BE2C (cell line): ENCODE measurements at regions not wholly inside any gene's neighbourhood (a gene's known extent, or its start where the extent isn't known, plus 50 kb on each side); places are given as distances from the start of the nearest gene placed in this dataset.

ENCODE experiments used
- DNase-seq: peaks from one replicate; pipeline ENCODE4 v3.0.0-alpha.2; 2020
- H3K27me3 ChIP-seq: fragments of 250-450 bp; sonication (Bioruptor Pico); 2 replicates; pipeline ENCODE4 v1.5.1; 2020; ENCODE audit warnings: mild to moderate bottlenecking
- H3K36me3 ChIP-seq: fragments of 250-450 bp; sonication (Bioruptor Pico); 2 replicates; pipeline ENCODE4 v1.5.1; 2020; ENCODE audit warnings: mild to moderate bottlenecking
- H3K4me1 ChIP-seq: fragments of 250-450 bp; sonication (Bioruptor Pico); 2 replicates; pipeline ENCODE4 v1.5.1; 2020
- H3K4me3 ChIP-seq: 2 replicates; pipeline ENCODE4 v1.5.1; 2011; ENCODE audit warnings: low read depth, low read length
- H3K9me3 ChIP-seq: fragments of 250-450 bp; sonication (Bioruptor Pico); 2 replicates; pipeline ENCODE4 v1.5.1; 2020
- CTCF ChIP-seq: IDR thresholded peaks from 2 replicates; pipeline ENCODE4 v1.5.1; 2012; ENCODE audit warnings: mild to moderate bottlenecking, low read depth, low read length

DNA sequence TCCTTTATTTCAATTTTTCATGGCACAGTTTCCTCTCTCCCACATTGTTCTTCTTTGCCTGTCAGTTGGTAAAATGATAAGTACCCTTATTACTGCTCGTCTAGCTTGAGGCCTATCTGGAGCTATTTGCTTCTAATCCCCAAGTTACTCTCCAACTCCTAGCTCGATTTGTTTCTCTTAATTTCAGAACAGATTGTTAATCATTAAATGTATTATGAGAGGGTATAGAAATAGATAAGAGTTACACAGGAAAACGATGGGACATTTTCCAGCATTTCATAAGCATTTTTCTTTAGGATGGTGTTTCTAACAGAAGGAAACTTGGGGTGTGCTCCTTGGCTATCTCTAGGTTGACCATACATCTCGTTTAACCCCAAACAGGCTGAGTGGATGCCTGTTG lies 540.5 kb upstream of the FZD8 start:
- no peaks in the 10 kb centered on the region for H3K36me3 ChIP-seq
- H3K4me3 ChIP-seq, result no peak overlapping the region
- no peaks in the 10 kb centered on the region for H3K4me1 ChIP-seq
- H3K27me3 ChIP-seq, result no peaks in the 10 kb centered on the region
- no peaks in the 10 kb centered on the region for H3K9me3 ChIP-seq
- no peak for DNase-seq
- no peak for TF ChIP-seq CTCF

GRCh38 chr10:36182179-36182566 lies 540.1 kb upstream of the FZD8 start:
- Histone ChIP-seq H3K9me3 (no peaks in the 10 kb centered on the region), H3K36me3 (no peaks in the 10 kb centered on the region), H3K27me3 (no peaks in the 10 kb centered on the region), H3K4me3 (no peak overlapping the region), H3K4me1 (no peaks in the 10 kb centered on the region)
- no peak for DNase-seq
- no peak for TF ChIP-seq CTCF

- no peaks in the 10 kb centered on the region for H3K4me1 ChIP-seq
- DNase-seq, result no peak
- H3K27me3 ChIP-seq, result no peaks in the 10 kb centered on the region
- H3K4me3 ChIP-seq, result no peak overlapping the region
- TF ChIP-seq CTCF, result no peak
- H3K36me3 ChIP-seq, result no peaks in the 10 kb centered on the region
- H3K9me3 ChIP-seq, result no peaks in the 10 kb centered on the region
These were observed 539.5 kb upstream of the FZD8 start for GRCh38 chr10:36181426-36182178.

GRCh38 chr10:36178616-36179015 lies 536.5 kb upstream of the FZD8 start:
- no peaks in the 10 kb centered on the region for H3K36me3 ChIP-seq
- no peaks in the 10 kb centered on the region for H3K9me3 ChIP-seq
- no peaks in the 10 kb centered on the region for H3K27me3 ChIP-seq
- no peaks in the 10 kb centered on the region for H3K4me1 ChIP-seq
- H3K4me3 ChIP-seq, result no peak overlapping the region
- DNase-seq, result no peak
- no peak for TF ChIP-seq CTCF

DNA sequence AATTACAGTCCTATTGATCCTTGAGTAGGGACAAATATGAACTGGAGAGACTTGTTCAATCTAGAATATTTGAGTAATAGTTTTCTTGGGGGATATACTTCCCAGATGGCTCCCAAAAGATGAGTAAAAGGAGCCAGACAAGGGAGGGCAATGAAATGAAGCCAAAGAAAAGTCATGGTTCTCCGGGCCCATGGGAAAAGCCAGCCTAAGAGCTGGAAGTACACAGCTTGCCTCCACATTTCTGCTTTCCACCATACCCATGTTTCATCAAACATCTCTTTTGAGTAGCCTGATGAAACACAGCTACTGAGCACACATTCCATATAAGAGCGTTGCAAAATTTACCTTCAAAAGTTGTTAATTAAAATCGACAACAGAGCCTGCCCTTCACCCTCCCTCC lies 535.0 kb upstream of the FZD8 start:
- no peaks in the 10 kb centered on the region for H3K4me1 ChIP-seq
- no peaks in the 10 kb centered on the region for H3K27me3 ChIP-seq
- no peak for DNase-seq
- no peaks in the 10 kb centered on the region for H3K36me3 ChIP-seq
- H3K4me3 ChIP-seq, result no peak overlapping the region
- H3K9me3 ChIP-seq, result no peaks in the 10 kb centered on the region
- no peak for TF ChIP-seq CTCF

GRCh38 chr10:36175954-36176353 lies 533.9 kb upstream of the FZD8 start:
- Histone ChIP-seq H3K36me3 (no peaks in the 10 kb centered on the region), H3K9me3 (no peaks in the 10 kb centered on the region), H3K4me3 (no peak overlapping the region), H3K27me3 (no peaks in the 10 kb centered on the region), H3K4me1 (no peaks in the 10 kb centered on the region)
- DNase-seq, result no peak
- no peak for TF ChIP-seq CTCF
